Ovary (tissue), 3 donors: ENCODE measurements at regions not wholly inside any gene's neighbourhood (a gene's known extent, or its start where the extent isn't known, plus 50 kb on each side); places are given as distances from the start of the nearest gene placed in this dataset.

Experiments used
- CTCF ChIP-seq, 3 donors: fragments of 450-650 bp in 2 of 3; fragments of 200-600 bp in 1 of 3; IDR thresholded peaks; one replicate each; pipeline versions ENCODE4 v1.5.1 to v1.8.0; 2016 to 2022; ENCODE audit warnings: antibody characterized with exemption in 3 of 3, mild to moderate bottlenecking in 1 of 3
- POLR2A ChIP-seq: fragments of 450-650 bp; IDR thresholded peaks from one replicate; pipeline ENCODE4 v1.6.1; 2017; ENCODE audit warnings: antibody characterized with exemption, mild to moderate bottlenecking, moderate library complexity
- donor health status: DM: no; HTN: no; CAD: no.

- TF ChIP-seq CTCF (IDR thresholded peaks at IDR 0.05) (no peak), POLR2A (no peak)
These were observed 176.7 kb downstream of the PAH start for GRCh38 chr12:102740141-102740955.
